ENCODE measurements at regions not wholly inside any gene's neighbourhood (a gene's known extent, or its start where the extent isn't known, plus 50 kb on each side); places are given as distances from the start of the nearest gene placed in this dataset.

DNA sequence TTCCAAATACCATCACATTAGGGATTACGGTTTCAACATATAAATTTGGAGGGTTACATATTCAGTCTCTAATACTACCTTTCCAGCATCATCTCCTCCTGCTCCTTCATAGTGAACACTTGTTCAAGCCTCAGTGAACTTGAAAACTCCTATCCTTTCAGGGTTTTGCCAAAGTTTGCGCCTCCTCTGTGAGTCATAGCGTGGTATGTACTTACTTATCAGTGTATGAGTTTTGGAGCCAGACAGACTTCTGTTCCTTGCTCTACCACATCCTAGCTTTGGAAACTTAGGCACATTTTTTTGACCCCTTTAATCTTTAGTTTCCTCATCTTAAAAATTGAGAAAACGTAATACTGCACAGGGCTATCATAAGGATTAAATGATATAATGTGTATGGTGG is 160.1 kb upstream of the ZC3H12C start:
- no peak for TF ChIP-seq EZH2 (IDR thresholded peaks at IDR 0.05; ENCODE audit: borderline replicate concordance)
- TF ChIP-seq, protein P1, sequence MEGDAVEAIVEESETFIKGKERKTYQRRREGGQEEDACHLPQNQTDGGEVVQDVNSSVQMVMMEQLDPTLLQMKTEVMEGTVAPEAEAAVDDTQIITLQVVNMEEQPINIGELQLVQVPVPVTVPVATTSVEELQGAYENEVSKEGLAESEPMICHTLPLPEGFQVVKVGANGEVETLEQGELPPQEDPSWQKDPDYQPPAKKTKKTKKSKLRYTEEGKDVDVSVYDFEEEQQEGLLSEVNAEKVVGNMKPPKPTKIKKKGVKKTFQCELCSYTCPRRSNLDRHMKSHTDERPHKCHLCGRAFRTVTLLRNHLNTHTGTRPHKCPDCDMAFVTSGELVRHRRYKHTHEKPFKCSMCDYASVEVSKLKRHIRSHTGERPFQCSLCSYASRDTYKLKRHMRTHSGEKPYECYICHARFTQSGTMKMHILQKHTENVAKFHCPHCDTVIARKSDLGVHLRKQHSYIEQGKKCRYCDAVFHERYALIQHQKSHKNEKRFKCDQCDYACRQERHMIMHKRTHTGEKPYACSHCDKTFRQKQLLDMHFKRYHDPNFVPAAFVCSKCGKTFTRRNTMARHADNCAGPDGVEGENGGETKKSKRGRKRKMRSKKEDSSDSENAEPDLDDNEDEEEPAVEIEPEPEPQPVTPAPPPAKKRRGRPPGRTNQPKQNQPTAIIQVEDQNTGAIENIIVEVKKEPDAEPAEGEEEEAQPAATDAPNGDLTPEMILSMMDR (IDR thresholded peaks at IDR 0.05; ENCODE audit: poor library complexity) = no peak
- H3K27me3 ChIP-seq = no peaks in the 10 kb centered on the region
- no peak overlapping the region for H2AFZ ChIP-seq
- no peaks in the 10 kb centered on the region for H3K79me2 ChIP-seq
- 79% methylated on average over 4 of the region's 4 CpGs for WGBS (ENCODE audit: low lambda C conversion rate, missing lambda C conversion rate)
- no peaks in the 10 kb centered on the region for H3K4me1 ChIP-seq (ENCODE audit: insufficient read depth)
- H3K4me2 ChIP-seq = no peak overlapping the region
- H3K9me2 ChIP-seq (replicated peaks; ENCODE audit: insufficient read depth) = no peaks in the 10 kb centered on the region
- H3K27ac ChIP-seq = no peak overlapping the region
- no peaks in the 10 kb centered on the region for H3K36me3 ChIP-seq (replicated peaks; ENCODE audit: insufficient read depth, low read depth)
- DNase-seq (ENCODE audit: low spot score) = no peak
- H3K9me3 ChIP-seq (ENCODE audit: low read depth) = no peaks in the 10 kb centered on the region
- no peak overlapping the region for H3K4me3 ChIP-seq
- no peaks in the 10 kb centered on the region for H4K20me1 ChIP-seq (ENCODE audit: insufficient read depth, poor library complexity, severe bottlenecking)

DNA sequence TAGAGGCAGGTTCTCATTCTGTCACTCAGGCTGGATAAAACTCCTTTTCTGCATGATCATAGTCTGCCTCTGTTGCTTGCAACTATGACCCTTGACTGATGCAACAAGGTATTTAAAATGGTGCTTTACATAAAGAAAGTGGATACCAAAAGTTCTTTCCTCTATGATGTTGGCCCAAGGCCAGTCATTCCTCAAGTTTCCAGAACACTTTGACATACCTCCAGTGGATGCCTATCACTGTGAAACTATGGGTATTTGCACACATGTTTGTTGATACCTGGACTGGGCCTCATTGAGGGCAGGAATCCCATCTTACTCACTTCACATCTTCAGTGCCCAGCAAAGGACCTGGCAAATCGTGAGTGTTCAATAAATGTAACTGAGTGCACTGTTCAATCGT is 159.0 kb upstream of the ZC3H12C start:
- no peak overlapping the region for H2AFZ ChIP-seq
- no peaks in the 10 kb centered on the region for H3K9me2 ChIP-seq (replicated peaks; ENCODE audit: insufficient read depth)
- H3K4me3 ChIP-seq = no peak overlapping the region
- H3K79me2 ChIP-seq = no peaks in the 10 kb centered on the region
- H3K27ac ChIP-seq = no peak overlapping the region
- no peak for TF ChIP-seq EZH2 (IDR thresholded peaks at IDR 0.05; ENCODE audit: borderline replicate concordance)
- TF ChIP-seq, protein P1 (IDR thresholded peaks at IDR 0.05; ENCODE audit: poor library complexity) = no peak
- TF ChIP-seq EZH2phosphoT487 (IDR thresholded peaks at IDR 0.05; ENCODE audit: low read depth, severe bottlenecking, unreplicated experiment) = no peak
- no peaks in the 10 kb centered on the region for H3K36me3 ChIP-seq (replicated peaks; ENCODE audit: insufficient read depth, low read depth)
- no peak for DNase-seq (ENCODE audit: low spot score)
- no peaks in the 10 kb centered on the region for H3K27me3 ChIP-seq
- H3K4me2 ChIP-seq = no peak overlapping the region
- H3K9me3 ChIP-seq (ENCODE audit: low read depth) = no peaks in the 10 kb centered on the region
- no peaks in the 10 kb centered on the region for H4K20me1 ChIP-seq (ENCODE audit: insufficient read depth, poor library complexity, severe bottlenecking)
- no peaks in the 10 kb centered on the region for H3K4me1 ChIP-seq (ENCODE audit: insufficient read depth)
- 92% methylated on average over 2 of the region's 2 CpGs for WGBS (ENCODE audit: low lambda C conversion rate, missing lambda C conversion rate)

DNA sequence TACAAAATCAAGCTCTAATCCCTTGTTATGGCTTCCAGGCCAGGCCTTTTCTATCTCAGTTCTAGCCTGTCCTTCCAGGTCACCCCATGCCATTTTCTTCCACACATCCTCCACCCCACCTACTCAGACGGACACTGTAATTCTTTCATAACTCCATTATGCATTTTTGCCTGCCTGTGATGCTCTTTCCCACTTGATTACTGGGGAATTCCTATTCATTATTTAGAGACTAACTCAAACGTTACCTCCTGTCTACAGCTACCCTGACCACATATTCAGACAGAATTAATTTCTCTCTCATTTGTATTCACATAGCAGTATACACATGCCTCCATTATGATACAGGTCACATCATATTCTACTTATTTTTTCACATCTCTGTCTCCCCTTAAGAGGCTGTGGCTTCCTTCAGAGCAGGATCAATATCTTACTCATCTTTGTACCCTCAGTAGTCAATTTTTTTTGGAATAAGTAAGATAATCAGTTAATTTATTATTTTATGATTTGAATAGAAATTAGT is 156.5 kb upstream of the ZC3H12C start:
- no peak for TF ChIP-seq EZH2phosphoT487 (IDR thresholded peaks at IDR 0.05; ENCODE audit: low read depth, severe bottlenecking, unreplicated experiment)
- TF ChIP-seq, protein P1 (IDR thresholded peaks at IDR 0.05; ENCODE audit: poor library complexity) = no peak
- no peak for TF ChIP-seq EZH2 (IDR thresholded peaks at IDR 0.05; ENCODE audit: borderline replicate concordance)
- H3K9me3 ChIP-seq (ENCODE audit: low read depth) = no peaks in the 10 kb centered on the region

DNA sequence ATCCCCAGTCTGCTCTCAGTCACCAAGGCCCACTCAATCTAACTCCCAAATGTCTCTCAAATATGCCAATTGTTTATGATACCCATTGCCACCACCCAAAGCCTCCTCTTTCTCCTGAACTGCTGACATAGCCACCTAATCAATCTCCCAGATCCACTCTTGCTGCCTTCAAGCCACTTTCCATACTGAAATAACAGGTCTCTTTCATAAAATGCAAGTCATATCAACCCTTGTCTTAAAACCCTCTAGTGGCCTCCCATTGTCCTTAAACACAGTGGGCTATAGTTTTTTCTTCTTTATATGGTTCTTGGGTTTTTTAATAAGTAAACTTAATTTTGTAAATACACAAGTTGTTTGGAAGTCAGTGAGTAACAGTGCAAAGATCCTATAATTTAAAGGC is 155.2 kb upstream of the ZC3H12C start:
- no peaks in the 10 kb centered on the region for H3K79me2 ChIP-seq
- H3K27ac ChIP-seq = no peak overlapping the region
- H3K27me3 ChIP-seq = no peaks in the 10 kb centered on the region
- H3K4me3 ChIP-seq = no peak overlapping the region
- no peaks in the 10 kb centered on the region for H3K36me3 ChIP-seq (replicated peaks; ENCODE audit: insufficient read depth, low read depth)
- no peak for DNase-seq (ENCODE audit: low spot score)
- no peaks in the 10 kb centered on the region for H3K9me3 ChIP-seq (ENCODE audit: low read depth)
- H4K20me1 ChIP-seq (ENCODE audit: insufficient read depth, poor library complexity, severe bottlenecking) = no peaks in the 10 kb centered on the region
- H3K4me2 ChIP-seq = no peak overlapping the region
- no peak overlapping the region for H2AFZ ChIP-seq
- TF ChIP-seq EZH2 (IDR thresholded peaks at IDR 0.05; ENCODE audit: borderline replicate concordance) (no peak), EZH2phosphoT487 (IDR thresholded peaks at IDR 0.05; ENCODE audit: low read depth, severe bottlenecking, unreplicated experiment) (no peak)
- TF ChIP-seq, protein P1 (IDR thresholded peaks at IDR 0.05; ENCODE audit: poor library complexity) = no peak
- no peaks in the 10 kb centered on the region for H3K9me2 ChIP-seq (replicated peaks; ENCODE audit: insufficient read depth)
- H3K4me1 ChIP-seq (ENCODE audit: insufficient read depth) = no peaks in the 10 kb centered on the region

More for the DNA sequence above, 156.5 kb upstream of the ZC3H12C start:
- no peak overlapping the region for H3K4me2 ChIP-seq
- WGBS (ENCODE audit: low lambda C conversion rate, missing lambda C conversion rate) = 74% methylated on average over 2 of the region's 2 CpGs
- H4K20me1 ChIP-seq (ENCODE audit: insufficient read depth, poor library complexity, severe bottlenecking) = no peaks in the 10 kb centered on the region
- no peaks in the 10 kb centered on the region for H3K9me2 ChIP-seq (replicated peaks; ENCODE audit: insufficient read depth)
- H3K36me3 ChIP-seq (replicated peaks; ENCODE audit: insufficient read depth, low read depth) = no peaks in the 10 kb centered on the region
- DNase-seq (ENCODE audit: low spot score) = no peak
- H3K27ac ChIP-seq = no peak overlapping the region
- no peaks in the 10 kb centered on the region for H3K79me2 ChIP-seq
- H3K4me3 ChIP-seq = no peak overlapping the region
- no peaks in the 10 kb centered on the region for H3K4me1 ChIP-seq (ENCODE audit: insufficient read depth)
- H3K27me3 ChIP-seq = no peaks in the 10 kb centered on the region
- no peak overlapping the region for H2AFZ ChIP-seq
